Neural cell (in vitro differentiated cells): ENCODE measurements at regions not wholly inside any gene's neighbourhood (a gene's known extent, or its start where the extent isn't known, plus 50 kb on each side); places are given as distances from the start of the nearest gene placed in this dataset.

Experiments used
- CTCF ChIP-seq: fragments of 450-650 bp; IDR thresholded peaks from 2 replicates; pipeline ENCODE4 v1.5.1; 2014; ENCODE audit warnings: antibody characterized with exemption, mild to moderate bottlenecking, moderate library complexity; ENCODE audit not compliant: poor library complexity, severe bottlenecking
- POLR2AphosphoS5 ChIP-seq: IDR thresholded peaks from 2 replicates; pipeline ENCODE4 v1.6.1; 2012

- no peak for TF ChIP-seq CTCF
- no peak for TF ChIP-seq POLR2AphosphoS5
Measured at GRCh38 chr2:228701506-228701905, 520.0 kb upstream of the SPHKAP start.
